Astrocyte of the hippocampus (primary cell): ENCODE measurements at regions not wholly inside any gene's neighbourhood (a gene's known extent, or its start where the extent isn't known, plus 50 kb on each side); places are given as distances from the start of the nearest gene placed in this dataset.

Source experiments
- DNase-seq: peaks from one replicate; pipeline ENCODE4 v3.0.0; 2011; ENCODE audit warnings: low read depth, low spot score

- DNase-seq, result peak; percentile 23
These were observed 168.4 kb downstream of the OR4F15 start for GRCh38 chr15:101980206-101980910.
